Chondrocyte (in vitro differentiated cells): ENCODE measurements at regions not wholly inside any gene's neighbourhood (a gene's known extent, or its start where the extent isn't known, plus 50 kb on each side); places are given as distances from the start of the nearest gene placed in this dataset.

ENCODE experiments used
- DNase-seq: peaks from one replicate; pipeline ENCODE4 v3.0.0; 2021; ENCODE audit warnings: mixed read lengths, low spot score
- H3K27ac Mint-ChIP-seq: one replicate; pipeline ENCODE4 v1.8.0; 2021; ENCODE audit warnings: mild to moderate bottlenecking, moderate library complexity, mixed read lengths; ENCODE audit not compliant: unreplicated experiment
- H3K27me3 Mint-ChIP-seq: 2 replicates; pipeline ENCODE4 v1.8.0; 2021; ENCODE audit warnings: low read depth, mixed read lengths
- H3K36me3 Mint-ChIP-seq: 2 replicates; pipeline ENCODE4 v1.8.0; 2021; ENCODE audit warnings: low read depth, mixed read lengths
- H3K4me1 Mint-ChIP-seq: 2 replicates; pipeline ENCODE4 v1.8.0; 2021; ENCODE audit warnings: low read depth, mild to moderate bottlenecking, mixed read lengths
- H3K4me3 Mint-ChIP-seq: one replicate; pipeline ENCODE4 v1.8.0; 2021; ENCODE audit warnings: mild to moderate bottlenecking, moderate library complexity, mixed read lengths; ENCODE audit not compliant: unreplicated experiment
- H3K9me3 Mint-ChIP-seq: 2 replicates; pipeline ENCODE4 v1.8.0; 2021; ENCODE audit warnings: low read depth, mixed read lengths
- CTCF ChIP-seq: fragments of 200-600 bp; sonication (generic); IDR thresholded peaks from 2 replicates; pipeline ENCODE4 v1.5.0; 2021; ENCODE audit warnings: antibody characterized with exemption, mild to moderate bottlenecking, moderate library complexity

DNA sequence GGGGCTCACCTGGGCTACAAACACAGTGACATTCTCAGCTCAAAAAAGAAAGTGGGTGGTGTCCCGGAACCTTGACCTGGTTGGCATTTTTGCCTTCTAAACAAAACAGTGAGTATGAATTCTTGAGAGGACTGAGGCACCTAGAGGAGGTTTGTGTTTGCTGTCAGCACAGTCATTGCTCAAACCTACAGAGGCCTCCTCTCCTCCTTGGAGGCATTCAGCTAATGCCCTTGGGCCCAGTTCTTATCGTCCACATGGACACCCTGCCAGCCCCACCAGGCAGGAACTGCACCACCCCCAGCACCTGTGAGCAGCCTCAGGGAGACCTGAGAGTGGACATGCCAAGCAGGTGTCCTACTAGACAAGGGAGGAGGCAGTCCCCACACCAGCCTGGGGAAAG, 156.7 kb downstream of the SYK start:
- no peak overlapping the region for H3K4me3 Mint-ChIP-seq
- no peak overlapping the region for H3K27ac Mint-ChIP-seq
- no peaks in the 10 kb centered on the region for H3K27me3 Mint-ChIP-seq
- TF ChIP-seq CTCF: no peak
- no peaks in the 10 kb centered on the region for H3K36me3 Mint-ChIP-seq
- peaks cover 62% of the 10 kb centered on the region for H3K4me1 Mint-ChIP-seq
- no peak for DNase-seq
- H3K9me3 Mint-ChIP-seq: peaks cover 2% of the 10 kb centered on the region

DNA sequence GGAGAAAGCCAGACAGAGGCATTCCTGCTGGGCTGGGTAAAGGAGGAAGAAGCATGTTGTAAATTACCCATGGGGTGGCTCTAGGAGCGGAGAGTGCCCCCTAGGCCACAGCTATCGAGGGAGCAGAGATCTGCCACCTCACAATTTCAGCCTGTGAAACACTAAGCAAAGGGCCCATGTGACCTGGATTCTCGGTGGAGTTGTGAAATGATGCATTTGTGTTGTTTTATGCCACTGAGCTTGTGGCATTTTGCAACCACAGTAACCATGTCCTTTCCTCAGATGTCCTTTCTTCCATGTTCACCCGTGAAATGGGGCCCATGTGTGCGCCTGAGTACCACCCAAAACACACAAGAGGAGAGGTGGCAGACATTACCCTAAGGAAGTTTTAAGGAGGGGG, 159.3 kb downstream of the SYK start:
- no peak for DNase-seq
- Mint-ChIP-seq H3K4me3 (no peak overlapping the region), H3K9me3 (no peaks in the 10 kb centered on the region), H3K4me1 (peaks cover 73% of the 10 kb centered on the region), H3K27ac (peak overlapping the region; percentile 94), H3K27me3 (no peaks in the 10 kb centered on the region), H3K36me3 (no peaks in the 10 kb centered on the region)
- TF ChIP-seq CTCF: peak; percentile 18

DNA sequence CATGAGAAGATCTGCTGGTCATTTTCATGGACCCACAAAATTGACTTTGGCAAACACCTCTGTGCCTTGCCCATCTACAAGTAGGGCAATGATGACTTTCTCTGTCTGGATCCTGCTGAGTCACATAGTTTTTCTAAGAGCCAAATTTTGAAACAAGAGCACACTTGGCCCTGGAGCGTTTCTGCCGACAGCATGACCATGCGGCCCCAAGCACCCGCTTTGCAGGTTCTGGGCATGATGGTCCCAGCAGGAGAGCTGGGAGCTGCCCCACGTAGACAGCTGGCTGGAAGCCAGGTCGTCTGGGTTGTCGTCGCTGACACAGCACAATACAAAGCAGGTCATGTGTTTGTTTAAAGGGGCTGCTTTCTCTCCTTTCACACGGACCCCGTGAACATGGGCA, 159.8 kb downstream of the SYK start:
- Mint-ChIP-seq H3K27ac (peak overlapping the region; percentile 94), H3K4me3 (no peak overlapping the region), H3K4me1 (peaks cover 73% of the 10 kb centered on the region), H3K36me3 (no peaks in the 10 kb centered on the region), H3K27me3 (no peaks in the 10 kb centered on the region), H3K9me3 (no peaks in the 10 kb centered on the region)
- no peak for TF ChIP-seq CTCF
- no peak for DNase-seq

GRCh38 chr9:90964101-90965020, 162.7 kb downstream of the SYK start:
- Mint-ChIP-seq H3K27ac (peak overlapping the region; percentile 88), H3K36me3 (no peaks in the 10 kb centered on the region), H3K27me3 (no peaks in the 10 kb centered on the region), H3K9me3 (no peaks in the 10 kb centered on the region), H3K4me3 (peak overlapping the region; percentile 65), H3K4me1 (peaks cover 79% of the 10 kb centered on the region)
- no peak for DNase-seq
- peak; percentile 70 for TF ChIP-seq CTCF

- no peaks in the 10 kb centered on the region for H3K27me3 Mint-ChIP-seq
- TF ChIP-seq CTCF: no peak
- no peak for DNase-seq
- no peaks in the 10 kb centered on the region for H3K9me3 Mint-ChIP-seq
- peak overlapping the region; percentile 88 for H3K27ac Mint-ChIP-seq
- H3K4me3 Mint-ChIP-seq: peak overlapping the region; percentile 65
- H3K4me1 Mint-ChIP-seq: peaks cover 84% of the 10 kb centered on the region
- no peaks in the 10 kb centered on the region for H3K36me3 Mint-ChIP-seq
Observed at GRCh38 chr9:90965226-90966030, 163.8 kb downstream of the SYK start.
